ENCODE measurements at regions not wholly inside any gene's neighbourhood (a gene's known extent, or its start where the extent isn't known, plus 50 kb on each side); places are given as distances from the start of the nearest gene placed in this dataset.
"Not testable (repeated sequence)": the region's sequence is repeated elsewhere in the genome, so short reads cannot be mapped to it uniquely, and the experiment has no call there.

GRCh38 chr5:74526111-74526510 is 114.4 kb downstream of the ENC1 start:
- H3K4me3 ChIP-seq (ENCODE audit: low read depth, low read length, poor library complexity, severe bottlenecking) = no peak overlapping the region
- no TSS peak for BruUV-seq (replicated peaks)
- DNase-seq (ENCODE audit: low spot score) = no peak
- no peaks in the 10 kb centered on the region for H3K36me3 ChIP-seq (ENCODE audit: insufficient read depth, low read length, poor library complexity, severe bottlenecking)
- no peak overlapping the region for H3K27ac ChIP-seq (ENCODE audit: low read depth, low read length, poor library complexity, severe bottlenecking)
- H3K4me1 ChIP-seq (ENCODE audit: insufficient read depth, low read length, poor library complexity, severe bottlenecking) = no peaks in the 10 kb centered on the region
- intact Hi-C loops (cut with micrococcal nuclease; ENCODE audit: unreplicated experiment) = no loop called here
- no peaks in the 10 kb centered on the region for H3K27me3 ChIP-seq (replicated peaks; ENCODE audit: insufficient read depth, low read depth, low read length, poor library complexity)
- ChIA-PET POLR2A (ENCODE audit: low non-redundant PET) (no interaction called here), CTCF (no interaction called here)
- H3K9me3 ChIP-seq (ENCODE audit: low read depth, low read length, poor library complexity, severe bottlenecking) = peaks cover 9% of the 10 kb centered on the region
- TF ChIP-seq EZH2 (IDR thresholded peaks at IDR 0.05; ENCODE audit: borderline replicate concordance, low read depth, low read length, poor library complexity, severe bottlenecking) (no peak), CTCF (conservative IDR thresholded peaks at IDR 0.05; ENCODE audit: low read depth, low read length) (no peak)

GRCh38 chr5:74524767-74525166 is 115.8 kb downstream of the ENC1 start:
- CTCF ChIA-PET; H3K27me3 ChIP-seq (replicated peaks; ENCODE audit: insufficient read depth, low read depth, low read length, poor library complexity); BruUV-seq (replicated peaks); H3K4me3 ChIP-seq (ENCODE audit: low read depth, low read length, poor library complexity, severe bottlenecking); DNase-seq (ENCODE audit: low spot score); H3K36me3 ChIP-seq (ENCODE audit: insufficient read depth, low read length, poor library complexity, severe bottlenecking); H3K9me3 ChIP-seq (ENCODE audit: low read depth, low read length, poor library complexity, severe bottlenecking); intact Hi-C loops (cut with micrococcal nuclease; ENCODE audit: unreplicated experiment); POLR2A ChIA-PET (ENCODE audit: low non-redundant PET); H3K27ac ChIP-seq (ENCODE audit: low read depth, low read length, poor library complexity, severe bottlenecking); H3K4me1 ChIP-seq (ENCODE audit: insufficient read depth, low read length, poor library complexity, severe bottlenecking): not testable (repeated sequence)

- H3K27ac ChIP-seq (ENCODE audit: low read depth, low read length, poor library complexity, severe bottlenecking); CTCF ChIA-PET; H3K4me1 ChIP-seq (ENCODE audit: insufficient read depth, low read length, poor library complexity, severe bottlenecking); intact Hi-C loops (cut with micrococcal nuclease; ENCODE audit: unreplicated experiment); BruUV-seq (replicated peaks); H3K36me3 ChIP-seq (ENCODE audit: insufficient read depth, low read length, poor library complexity, severe bottlenecking); DNase-seq (ENCODE audit: low spot score); H3K9me3 ChIP-seq (ENCODE audit: low read depth, low read length, poor library complexity, severe bottlenecking); H3K27me3 ChIP-seq (replicated peaks; ENCODE audit: insufficient read depth, low read depth, low read length, poor library complexity); H3K4me3 ChIP-seq (ENCODE audit: low read depth, low read length, poor library complexity, severe bottlenecking); POLR2A ChIA-PET (ENCODE audit: low non-redundant PET): not testable (repeated sequence)
Measured at GRCh38 chr5:74523698-74524097, 116.8 kb downstream of the ENC1 start.

- intact Hi-C loops (cut with micrococcal nuclease; ENCODE audit: unreplicated experiment) = not testable (repeated sequence)
Measured at GRCh38 chr5:74522838-74523237, 117.7 kb downstream of the ENC1 start.

GRCh38 chr5:74521401-74521800 is 119.1 kb downstream of the ENC1 start:
- TF ChIP-seq EZH2 (IDR thresholded peaks at IDR 0.05; ENCODE audit: borderline replicate concordance, low read depth, low read length, poor library complexity, severe bottlenecking) (no peak), CTCF (conservative IDR thresholded peaks at IDR 0.05; ENCODE audit: low read depth, low read length) (no peak)
- DNase-seq (ENCODE audit: low spot score) = no peak
- H3K4me3 ChIP-seq (ENCODE audit: low read depth, low read length, poor library complexity, severe bottlenecking) = no peak overlapping the region
- no peaks in the 10 kb centered on the region for H3K36me3 ChIP-seq (ENCODE audit: insufficient read depth, low read length, poor library complexity, severe bottlenecking)
- H3K4me1 ChIP-seq (ENCODE audit: insufficient read depth, low read length, poor library complexity, severe bottlenecking) = no peaks in the 10 kb centered on the region
- H3K27ac ChIP-seq (ENCODE audit: low read depth, low read length, poor library complexity, severe bottlenecking) = no peak overlapping the region
- ChIA-PET CTCF (no interaction called here), POLR2A (ENCODE audit: low non-redundant PET) (no interaction called here)
- H3K9me3 ChIP-seq (ENCODE audit: low read depth, low read length, poor library complexity, severe bottlenecking) = peaks cover 9% of the 10 kb centered on the region
- intact Hi-C loops (cut with micrococcal nuclease; ENCODE audit: unreplicated experiment) = no loop called here
- no TSS peak for BruUV-seq (replicated peaks)
- no peaks in the 10 kb centered on the region for H3K27me3 ChIP-seq (replicated peaks; ENCODE audit: insufficient read depth, low read depth, low read length, poor library complexity)

More at GRCh38 chr5:74522838-74523237, 117.7 kb downstream of the ENC1 start:
- H3K4me3 ChIP-seq (ENCODE audit: low read depth, low read length, poor library complexity, severe bottlenecking); POLR2A ChIA-PET (ENCODE audit: low non-redundant PET); H3K36me3 ChIP-seq (ENCODE audit: insufficient read depth, low read length, poor library complexity, severe bottlenecking); H3K27ac ChIP-seq (ENCODE audit: low read depth, low read length, poor library complexity, severe bottlenecking); DNase-seq (ENCODE audit: low spot score); H3K4me1 ChIP-seq (ENCODE audit: insufficient read depth, low read length, poor library complexity, severe bottlenecking); BruUV-seq (replicated peaks); H3K27me3 ChIP-seq (replicated peaks; ENCODE audit: insufficient read depth, low read depth, low read length, poor library complexity); CTCF ChIA-PET; H3K9me3 ChIP-seq (ENCODE audit: low read depth, low read length, poor library complexity, severe bottlenecking): not testable (repeated sequence)
